ENCODE measurements at regions not wholly inside any gene's neighbourhood (a gene's known extent, or its start where the extent isn't known, plus 50 kb on each side); places are given as distances from the start of the nearest gene placed in this dataset.
"Not testable (repeated sequence)": the region's sequence is repeated elsewhere in the genome, so short reads cannot be mapped to it uniquely, and the experiment has no call there.

DNA sequence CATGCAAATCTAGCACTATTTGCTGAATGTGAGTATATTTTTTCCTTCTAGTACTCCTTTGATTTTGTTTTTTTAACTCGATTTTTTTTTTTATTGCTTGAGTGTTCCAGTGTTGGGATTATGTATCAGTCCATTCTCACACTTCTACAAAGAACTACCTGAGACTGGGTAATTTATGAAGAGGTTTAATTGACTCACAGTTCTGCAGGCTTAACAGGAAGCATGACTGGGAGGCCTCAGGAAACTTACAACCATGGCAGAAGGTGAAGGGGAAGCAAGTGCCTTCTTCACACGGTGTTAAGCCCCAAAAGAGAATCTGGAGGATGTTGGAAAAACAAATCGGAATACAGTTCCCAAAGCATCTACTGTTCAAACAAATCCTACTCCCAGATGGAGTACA, 69.1 kb downstream of the ZNF518B start:
- H3K4me1 ChIP-seq (replicated peaks in 1 of 2); ATAC-seq (replicated peaks in 6 of 8); H3K27ac ChIP-seq; in situ Hi-C loops (cut with MboI; ENCODE audit: low pct_unique_long_range_greater_than_20kb in 2 of 9, low sequenced_read_pairs in 9 of 9, unreplicated experiment in 9 of 9); H3K4me3 ChIP-seq: not testable (repeated sequence)
- 0 to 100% (median 43%) methylated on average over 1 to 3 of the region's 3 CpGs for WGBS, 10 experiments

DNA sequence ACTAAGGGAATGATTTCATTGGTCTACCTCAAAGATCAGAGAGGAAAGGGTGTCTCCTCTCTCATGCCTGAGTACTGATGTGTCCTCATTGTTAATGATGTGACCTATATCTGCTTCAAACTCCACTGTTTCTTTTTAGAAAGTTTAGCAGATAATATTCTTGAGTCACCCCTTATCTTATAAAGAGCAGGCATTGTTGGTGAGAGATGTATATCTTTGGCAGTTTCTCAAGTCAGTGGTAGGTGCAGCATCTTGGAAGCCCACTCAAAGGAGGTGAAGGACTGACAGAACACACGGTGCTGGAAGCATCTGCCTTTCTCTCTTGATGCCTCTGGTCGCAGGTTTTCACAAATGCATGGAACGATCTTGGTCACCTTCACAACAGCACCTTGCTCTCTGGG, 71.2 kb downstream of the ZNF518B start:
- in situ Hi-C loops (cut with MboI; ENCODE audit: low pct_unique_long_range_greater_than_20kb in 2 of 9, low sequenced_read_pairs in 9 of 9, unreplicated experiment in 9 of 9), result no loop called here
- ATAC-seq (replicated peaks in 6 of 8), result no peak
- no peak overlapping the region for H3K27ac ChIP-seq
- H3K4me3 ChIP-seq, result no peak overlapping the region
- no peaks in the 10 kb centered on the region for H3K4me1 ChIP-seq (replicated peaks in 1 of 2)
- 29 to 82% (median 58%) methylated on average over 1 to 3 of the region's 3 CpGs; no CpG with 5 or more reads in 6 of the 10 experiments for WGBS, 10 experiments

DNA sequence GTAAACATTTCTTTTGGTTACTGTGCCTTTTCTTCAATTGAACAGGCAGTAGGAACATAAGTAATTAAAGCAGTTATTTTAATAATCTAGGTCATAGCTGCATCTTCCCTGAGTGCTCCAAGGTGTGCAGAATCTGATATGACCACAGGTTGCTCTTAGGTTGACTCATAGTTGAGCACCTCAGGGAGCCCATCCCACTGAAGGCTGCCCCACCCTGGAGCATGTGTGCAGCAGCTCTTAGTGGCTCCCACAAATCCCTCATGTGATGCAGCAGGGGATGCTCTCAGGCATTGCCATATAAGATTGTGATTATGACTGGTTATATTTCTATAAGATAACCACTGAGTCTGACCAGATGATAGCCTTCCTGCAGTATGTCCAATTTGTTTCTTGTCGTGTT, 72.3 kb downstream of the ZNF518B start:
- WGBS, 10 experiments, result 17 to 86% methylated on average over 1 of the region's 1 CpG; no CpG with 5 or more reads in 8 of the 10 experiments
- ATAC-seq (replicated peaks in 6 of 8), result no peak
- H3K4me1 ChIP-seq (replicated peaks in 1 of 2), result no peaks in the 10 kb centered on the region
- in situ Hi-C loops (cut with MboI; ENCODE audit: low pct_unique_long_range_greater_than_20kb in 2 of 9, low sequenced_read_pairs in 9 of 9, unreplicated experiment in 9 of 9), result no loop called here
- H3K4me3 ChIP-seq, result no peak overlapping the region
- H3K27ac ChIP-seq, result no peak overlapping the region

DNA sequence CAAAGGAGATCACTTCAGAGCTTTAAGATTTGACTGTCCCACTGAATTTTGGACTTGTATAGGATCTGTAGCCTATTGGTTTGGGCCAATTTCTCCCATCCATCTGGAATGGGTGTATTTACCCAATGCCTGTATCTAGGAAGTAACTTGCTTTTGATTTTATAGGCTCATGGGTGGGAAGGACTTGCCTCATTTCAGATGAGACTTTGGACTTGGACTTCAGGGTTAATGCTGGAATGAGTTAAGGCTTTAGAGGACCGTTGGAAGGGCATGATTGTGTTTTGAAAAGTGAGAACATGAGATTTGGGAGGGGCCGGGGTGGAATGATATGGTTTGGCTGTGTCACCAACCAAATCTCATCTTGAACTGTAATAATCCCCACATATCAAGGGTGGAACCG, 73.8 kb downstream of the ZNF518B start:
- ATAC-seq (replicated peaks in 6 of 8), result no peak
- no peak overlapping the region for H3K4me3 ChIP-seq
- 0 to 83% (median 40%) methylated on average over 1 to 3 of the region's 3 CpGs; no CpG with 5 or more reads in 1 of the 10 experiments for WGBS, 10 experiments
- H3K27ac ChIP-seq, result no peak overlapping the region
- H3K4me1 ChIP-seq (replicated peaks in 1 of 2), result no peaks in the 10 kb centered on the region
- in situ Hi-C loops (cut with MboI; ENCODE audit: low pct_unique_long_range_greater_than_20kb in 2 of 9, low sequenced_read_pairs in 9 of 9, unreplicated experiment in 9 of 9), result no loop called here

DNA sequence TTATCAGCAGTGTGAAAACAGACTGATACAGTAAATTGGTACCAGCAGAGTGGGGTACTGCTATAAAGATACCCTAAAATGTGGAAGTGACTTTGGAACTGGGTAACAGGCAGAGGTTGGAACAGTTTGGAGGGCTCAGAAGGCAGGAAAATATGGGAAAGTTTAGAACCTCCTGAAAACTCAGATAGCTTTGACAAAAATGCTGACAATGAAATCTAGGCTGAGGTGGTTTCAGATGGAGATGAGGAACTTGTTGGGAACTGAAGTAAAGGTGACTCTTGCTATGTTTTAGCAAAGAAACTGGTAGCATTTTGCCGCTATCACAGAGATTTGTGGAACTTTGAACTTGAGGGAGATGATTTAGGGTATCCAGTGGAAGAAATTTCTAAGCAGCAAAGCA, 75.1 kb downstream of the ZNF518B start:
- H3K27ac ChIP-seq; ATAC-seq (replicated peaks in 6 of 8); in situ Hi-C loops (cut with MboI; ENCODE audit: low pct_unique_long_range_greater_than_20kb in 2 of 9, low sequenced_read_pairs in 9 of 9, unreplicated experiment in 9 of 9); H3K4me3 ChIP-seq; H3K4me1 ChIP-seq (replicated peaks in 1 of 2): not testable (repeated sequence)
- 43 to 100% (median 83%) methylated on average over 1 of the region's 1 CpG; no CpG with 5 or more reads in 3 of the 10 experiments for whole genome bisulfite sequencing, 10 experiments

DNA sequence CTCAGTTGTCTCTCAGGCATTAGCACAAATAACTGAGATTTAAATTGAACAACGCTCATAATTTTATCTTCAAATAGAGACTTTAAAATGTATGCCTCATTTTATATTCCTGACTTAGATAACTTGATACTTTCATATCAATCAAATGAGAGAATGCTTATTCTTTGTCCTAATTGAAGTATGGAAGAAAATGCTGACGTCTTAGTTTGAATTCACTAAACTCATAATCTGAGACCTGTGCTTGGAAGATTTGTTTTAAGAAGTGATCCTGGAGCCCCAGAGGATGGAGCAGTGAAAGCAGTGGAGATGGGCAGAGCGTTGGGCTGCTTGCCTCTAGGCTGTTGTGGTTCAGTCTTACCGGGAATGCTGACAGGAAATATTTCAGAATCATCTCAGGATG, 76.1 kb downstream of the ZNF518B start:
- 10 to 80% (median 64%) methylated on average over 1 to 4 of the region's 4 CpGs; no CpG with 5 or more reads in 2 of the 10 experiments for WGBS, 10 experiments
- ATAC-seq (replicated peaks in 6 of 8), result no peak
- H3K27ac ChIP-seq, result no peak overlapping the region
- in situ Hi-C loops (cut with MboI; ENCODE audit: low pct_unique_long_range_greater_than_20kb in 2 of 9, low sequenced_read_pairs in 9 of 9, unreplicated experiment in 9 of 9), result no loop called here
- no peak overlapping the region for H3K4me3 ChIP-seq
- no peaks in the 10 kb centered on the region for H3K4me1 ChIP-seq (replicated peaks in 1 of 2)

DNA sequence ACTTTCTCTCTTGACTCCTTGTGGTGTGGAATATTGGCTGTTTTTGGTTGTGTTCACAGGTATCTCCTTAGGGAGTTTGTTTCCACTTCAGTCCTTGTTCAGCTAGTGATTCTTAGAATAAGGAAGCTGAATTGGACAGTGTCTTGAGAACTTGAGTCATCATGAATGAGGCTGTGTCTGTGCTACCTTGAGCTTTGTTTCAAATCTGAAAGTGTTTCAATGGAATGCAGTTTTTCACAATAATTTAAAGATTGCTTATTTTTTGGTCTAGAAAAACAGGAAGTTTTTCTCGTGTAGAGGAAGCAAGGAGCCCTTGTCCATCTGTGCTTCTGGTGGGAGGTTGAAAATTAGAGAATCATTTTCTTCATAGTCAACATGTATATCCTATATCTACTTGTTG, 76.5 kb downstream of the ZNF518B start:
- in situ Hi-C loops (cut with MboI; ENCODE audit: low pct_unique_long_range_greater_than_20kb in 2 of 9, low sequenced_read_pairs in 9 of 9, unreplicated experiment in 9 of 9), result no loop called here
- no peak overlapping the region for H3K27ac ChIP-seq
- WGBS, 10 experiments, result 0 to 17% (median 0%) methylated on average over 1 of the region's 1 CpG; no CpG with 5 or more reads in 7 of the 10 experiments
- H3K4me3 ChIP-seq, result no peak overlapping the region
- H3K4me1 ChIP-seq (replicated peaks in 1 of 2), result no peaks in the 10 kb centered on the region
- no peak for ATAC-seq (replicated peaks in 6 of 8)

DNA sequence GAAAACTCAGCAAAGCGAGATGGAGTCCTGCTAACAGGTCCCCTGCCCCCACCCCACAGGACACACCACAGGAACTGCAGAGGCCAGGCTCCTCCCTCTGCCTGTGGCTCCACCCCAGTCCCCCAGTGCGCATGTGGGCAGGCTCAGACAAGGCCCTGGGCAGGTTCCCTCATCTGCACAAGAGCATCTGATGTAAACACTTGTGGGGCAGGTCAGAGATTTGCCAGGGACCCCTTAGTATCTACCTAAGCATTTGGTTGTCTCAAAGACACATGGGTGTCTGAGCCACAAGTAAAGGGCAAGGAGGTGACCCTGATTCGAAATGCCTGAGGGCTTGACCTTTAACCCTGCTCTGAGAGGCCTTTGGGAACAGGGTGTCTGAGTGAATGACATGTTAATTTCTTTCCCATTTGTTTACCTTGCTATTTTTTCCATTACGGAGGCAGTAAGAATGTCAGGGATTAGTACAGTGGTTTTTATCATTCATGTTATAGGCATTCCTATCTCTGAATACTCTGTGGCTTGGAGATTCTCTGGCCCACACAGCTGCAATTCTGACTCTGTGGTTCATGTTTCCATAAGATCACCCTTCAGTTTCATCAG, 85.3 kb downstream of the ZNF518B start:
- Histone ChIP-seq H3K27ac (no peak overlapping the region), H3K4me3 (no peak overlapping the region), H3K4me1 (replicated peaks in 1 of 2) (no peaks in the 10 kb centered on the region)
- in situ Hi-C loops (cut with MboI; ENCODE audit: low pct_unique_long_range_greater_than_20kb in 2 of 9, low sequenced_read_pairs in 9 of 9, unreplicated experiment in 9 of 9), result no loop called here
- 0 to 86% (median 55%) methylated on average over 1 to 3 of the region's 4 CpGs; no CpG with 5 or more reads in 1 of the 10 experiments for WGBS, 10 experiments
- ATAC-seq (replicated peaks in 6 of 8), result peak in 1 of 8 experiments; percentile 51

DNA sequence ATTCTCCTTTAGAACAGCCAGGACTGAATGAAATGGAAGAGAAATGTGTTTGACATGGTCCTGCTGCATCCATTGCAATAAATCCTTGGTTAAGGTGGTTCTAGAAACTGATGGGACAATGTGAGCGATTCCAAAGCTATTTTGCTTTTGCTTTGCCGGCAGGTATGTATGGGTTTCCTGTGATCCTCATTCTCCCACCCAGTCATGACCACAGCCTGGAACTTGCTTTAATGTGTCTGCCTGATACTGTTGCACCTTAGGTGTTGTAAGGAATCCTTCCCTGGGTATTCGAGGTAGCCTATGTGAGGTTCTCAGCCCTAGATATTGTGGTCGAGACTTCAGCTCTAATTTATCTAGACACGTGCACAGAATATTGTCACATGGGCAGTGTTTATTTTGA, 86.1 kb downstream of the ZNF518B start:
- WGBS, 10 experiments, result 0 to 86% (median 45%) methylated on average over 1 to 5 of the region's 5 CpGs; no CpG with 5 or more reads in 3 of the 10 experiments
- in situ Hi-C loops (cut with MboI; ENCODE audit: low pct_unique_long_range_greater_than_20kb in 2 of 9, low sequenced_read_pairs in 9 of 9, unreplicated experiment in 9 of 9), result no loop called here
- Histone ChIP-seq H3K27ac (no peak overlapping the region), H3K4me3 (no peak overlapping the region), H3K4me1 (replicated peaks in 1 of 2) (no peaks in the 10 kb centered on the region)
- ATAC-seq (replicated peaks in 6 of 8), result no peak

DNA sequence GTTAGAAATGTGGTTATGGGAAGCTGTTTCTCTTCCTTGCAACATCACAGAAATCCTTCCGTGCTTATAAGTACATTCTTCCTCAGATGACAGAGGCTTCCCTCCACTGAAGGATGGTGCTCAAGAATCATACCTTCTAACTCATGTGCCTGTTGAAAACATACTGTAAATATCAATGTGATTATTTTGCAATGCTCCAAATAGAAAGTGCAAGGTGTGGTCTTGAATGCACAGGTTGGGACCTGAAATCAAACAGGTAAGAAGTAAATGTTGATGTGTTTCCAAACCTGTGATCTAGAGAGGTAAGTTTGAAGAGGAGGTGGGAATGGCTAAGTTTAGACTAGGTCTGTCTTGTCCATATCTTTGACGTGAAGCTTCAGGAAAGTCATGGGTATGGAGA, 87.7 kb downstream of the ZNF518B start:
- Histone ChIP-seq H3K4me1 (replicated peaks in 1 of 2) (no peaks in the 10 kb centered on the region), H3K27ac (no peak overlapping the region), H3K4me3 (no peak overlapping the region)
- 14 to 100% (median 81%) methylated on average over 1 to 2 of the region's 2 CpGs; no CpG with 5 or more reads in 2 of the 10 experiments for WGBS, 10 experiments
- in situ Hi-C loops (cut with MboI; ENCODE audit: low pct_unique_long_range_greater_than_20kb in 2 of 9, low sequenced_read_pairs in 9 of 9, unreplicated experiment in 9 of 9), result no loop called here
- no peak for ATAC-seq (replicated peaks in 6 of 8)

DNA sequence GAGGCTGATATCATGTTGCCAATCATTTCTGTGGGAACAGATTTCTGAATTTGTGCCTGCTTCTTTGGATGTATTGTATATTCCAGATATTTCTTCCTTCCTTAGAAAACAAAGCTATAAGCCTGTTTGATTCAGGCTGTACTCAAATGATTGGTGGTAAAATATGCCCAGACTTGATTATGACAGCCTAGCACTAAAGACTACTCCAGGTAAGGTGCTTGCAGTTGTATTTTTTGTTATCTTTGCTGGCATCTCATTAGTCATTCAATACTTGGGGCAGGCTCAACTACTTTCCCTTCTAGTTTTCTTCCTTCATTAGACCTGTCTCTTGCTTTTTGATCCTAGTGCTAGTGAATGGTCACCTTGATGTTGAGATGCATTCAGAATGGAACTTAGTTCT, 90.6 kb downstream of the ZNF518B start:
- in situ Hi-C loops (cut with MboI; ENCODE audit: low pct_unique_long_range_greater_than_20kb in 2 of 9, low sequenced_read_pairs in 9 of 9, unreplicated experiment in 9 of 9), result no loop called here
- Histone ChIP-seq H3K4me1 (replicated peaks in 1 of 2) (no peaks in the 10 kb centered on the region), H3K4me3 (no peak overlapping the region), H3K27ac (no peak overlapping the region)
- ATAC-seq (replicated peaks in 6 of 8), result no peak

DNA sequence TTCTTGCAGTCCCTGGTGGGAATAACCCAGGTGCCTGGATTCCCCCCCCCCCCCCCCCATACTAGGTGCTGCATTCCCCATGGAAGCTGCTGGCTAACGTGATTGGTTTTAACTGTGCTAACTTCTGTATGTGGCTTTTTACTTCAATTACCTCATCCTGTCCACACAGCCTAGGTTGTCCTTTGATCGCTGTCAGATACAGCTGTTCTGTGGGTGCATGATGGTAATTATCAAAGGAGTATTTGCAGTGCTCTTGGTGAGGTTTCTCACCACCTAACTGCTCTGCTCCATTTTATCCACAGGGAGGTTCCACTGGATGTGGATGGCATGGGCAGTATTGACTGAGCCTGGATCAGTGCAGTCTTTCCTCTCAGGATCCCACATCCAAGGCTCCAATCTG, 93.0 kb downstream of the ZNF518B start:
- no peak for ATAC-seq (replicated peaks in 6 of 8)
- in situ Hi-C loops (cut with MboI; ENCODE audit: low pct_unique_long_range_greater_than_20kb in 2 of 9, low sequenced_read_pairs in 9 of 9, unreplicated experiment in 9 of 9), result no loop called here
- no peak overlapping the region for H3K27ac ChIP-seq
- WGBS, 10 experiments, result 20 to 83% (median 50%) methylated on average over 1 to 2 of the region's 2 CpGs; no CpG with 5 or more reads in 5 of the 10 experiments
- no peaks in the 10 kb centered on the region for H3K4me1 ChIP-seq (replicated peaks in 1 of 2)
- no peak overlapping the region for H3K4me3 ChIP-seq

DNA sequence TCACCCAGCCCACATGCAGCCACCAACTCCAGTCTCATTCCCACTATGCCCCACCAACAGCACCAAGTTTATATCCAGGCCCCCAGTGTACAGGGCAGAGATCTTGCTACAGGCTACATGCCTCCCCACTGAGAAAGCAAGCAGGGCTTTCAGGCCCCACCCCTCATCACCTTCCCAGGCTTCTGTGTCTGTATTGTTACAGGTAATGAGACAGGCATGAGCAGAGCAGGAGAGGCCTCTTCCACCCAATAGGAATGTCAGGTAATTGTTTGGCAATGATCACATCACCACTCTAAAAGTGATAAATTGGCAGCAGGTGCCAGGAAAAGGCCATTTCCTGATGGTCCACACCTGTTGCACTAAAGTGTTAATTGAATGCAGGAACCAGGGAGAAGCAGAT, 102.5 kb downstream of the ZNF518B start:
- H3K4me3 ChIP-seq, result no peak overlapping the region
- H3K27ac ChIP-seq, result no peak overlapping the region
- H3K4me1 ChIP-seq (replicated peaks in 1 of 2), result no peaks in the 10 kb centered on the region
- ATAC-seq (replicated peaks in 6 of 8), result no peak
- in situ Hi-C loops (cut with MboI; ENCODE audit: low pct_unique_long_range_greater_than_20kb in 2 of 9, low sequenced_read_pairs in 9 of 9, unreplicated experiment in 9 of 9), result no loop called here

DNA sequence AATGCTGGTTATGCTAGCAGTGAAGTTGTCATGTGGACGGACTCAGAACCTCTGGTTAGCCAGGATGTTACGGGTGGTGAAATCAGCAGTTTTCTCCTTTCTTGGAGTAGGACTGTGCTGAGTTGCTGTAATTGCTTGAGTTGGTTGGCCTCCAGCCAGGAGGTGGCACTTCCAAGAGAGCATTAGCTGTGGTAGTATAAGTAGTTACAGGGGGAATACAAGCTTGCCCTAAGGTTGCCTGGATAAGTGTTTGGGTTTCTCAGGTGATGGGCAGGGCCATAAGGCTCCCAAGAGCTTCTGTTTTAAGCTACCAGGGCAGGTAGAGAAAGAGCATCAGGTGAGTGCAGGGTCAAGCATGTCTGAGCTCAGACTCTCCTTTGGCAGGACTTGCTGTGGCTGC, 103.0 kb downstream of the ZNF518B start:
- no peak for ATAC-seq (replicated peaks in 6 of 8)
- WGBS, 10 experiments, result 57 to 95% (median 71%) methylated on average over 1 to 2 of the region's 2 CpGs; no CpG with 5 or more reads in 6 of the 10 experiments
- Histone ChIP-seq H3K4me1 (replicated peaks in 1 of 2) (no peaks in the 10 kb centered on the region), H3K27ac (no peak overlapping the region), H3K4me3 (no peak overlapping the region)
- in situ Hi-C loops (cut with MboI; ENCODE audit: low pct_unique_long_range_greater_than_20kb in 2 of 9, low sequenced_read_pairs in 9 of 9, unreplicated experiment in 9 of 9), result no loop called here

Data from motor neuron (in vitro differentiated cells).